Lung (tissue), 11 donors: ENCODE measurements at regions not wholly inside any gene's neighbourhood (a gene's known extent, or its start where the extent isn't known, plus 50 kb on each side); places are given as distances from the start of the nearest gene placed in this dataset.

Experiments
- ATAC-seq: fragments of 200-7000 bp; cut with Tn5 transposase; one replicate; pipeline ENCODE4 v1.9.1; 2020; ENCODE audit warnings: moderate number of reproducible peaks; ENCODE audit not compliant: insufficient read depth, low FRiP score
- DNase-seq, 3 donors: peaks; one replicate each; pipeline ENCODE4 v3.0.0-alpha.2; 2013 to 2017
- H3K27ac ChIP-seq, 2 donors: one replicate each; pipeline ENCODE4 v1.5.1; 2013; ENCODE audit warnings: mild to moderate bottlenecking in 2 of 2, moderate library complexity in 2 of 2, control low read depth in 1 of 2, inconsistent platforms in 1 of 2, low read depth in 1 of 2, low read length in 1 of 2
- H3K27me3 ChIP-seq, 3 donors: one replicate each; pipeline ENCODE4 v1.5.1; 2013; ENCODE audit warnings: low read length in 2 of 3; ENCODE audit not compliant: control insufficient read depth in 3 of 3, insufficient read depth in 3 of 3
- H3K36me3 ChIP-seq, 4 donors: one replicate each; pipeline ENCODE4 v1.5.1; 2013; ENCODE audit warnings: low read length in 4 of 4, mild to moderate bottlenecking in 1 of 4, moderate library complexity in 1 of 4; ENCODE audit not compliant: control insufficient read depth in 4 of 4, insufficient read depth in 4 of 4
- H3K4me1 ChIP-seq, 5 donors: one replicate each; pipeline ENCODE4 v1.5.1; 2013; ENCODE audit warnings: low read length in 5 of 5, mild to moderate bottlenecking in 2 of 5, moderate library complexity in 1 of 5; ENCODE audit not compliant: control insufficient read depth in 5 of 5, insufficient read depth in 5 of 5
- H3K4me3 ChIP-seq: one replicate; pipeline ENCODE4 v1.5.1; 2013; ENCODE audit warnings: mild to moderate bottlenecking, control low read depth, moderate library complexity
- H3K9ac ChIP-seq, 2 donors: one replicate each; pipeline ENCODE4 v1.5.1; 2013; ENCODE audit warnings: low read length in 2 of 2, control low read depth in 1 of 2; ENCODE audit not compliant: insufficient read depth in 1 of 2
- H3K9me3 ChIP-seq, 4 donors: one replicate each; pipeline ENCODE4 v1.5.1; 2013; ENCODE audit warnings: low read length in 3 of 4, mild to moderate bottlenecking in 1 of 4, moderate library complexity in 1 of 4; ENCODE audit not compliant: control insufficient read depth in 4 of 4, insufficient read depth in 3 of 4
- WGBS, 2 donors: extraction: QIAGEN DNeasy Blood & Tissue Kit; methylation state at CpG; one replicate each; pipeline ENCODE4 v1.1.7; 2013; 5-methylcytosine and 5-hydroxymethylcytosine counted together
- TF ChIP-seq, protein P1 (sequence below): IDR thresholded peaks from 2 replicates; pipeline ENCODE4 v1.5.1; 2012; ENCODE audit warnings: mild to moderate bottlenecking; ENCODE audit errors: control extremely low read depth, extremely low read depth
- donor health status: control.
- donor health status: control.
- donor health status: Bipolar disorder and iron deficiency.
- donor health status: healthy.
- donor health status: DM: yes; HTN: yes; CAD: no.

DNA sequence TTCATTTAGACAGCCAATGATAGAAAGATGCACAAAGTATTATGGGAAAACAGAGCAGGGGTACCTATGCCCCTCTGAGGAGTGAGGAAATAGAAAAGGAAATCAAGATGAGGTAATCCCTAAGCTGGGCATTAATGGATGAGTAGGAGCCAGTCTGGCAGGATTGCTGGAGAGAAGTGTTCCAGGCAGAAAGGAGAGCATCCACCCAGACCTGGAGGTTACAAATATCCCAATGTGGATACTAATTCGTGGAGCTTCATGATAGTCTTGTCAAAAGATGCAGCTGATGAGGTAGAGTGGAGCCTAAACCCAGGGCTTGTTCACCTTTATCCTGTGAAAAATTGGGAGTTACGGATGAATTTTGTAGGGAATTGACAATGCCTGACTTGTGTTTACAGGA, 328.0 kb downstream of the ZNF608 start:
- no peak for ATAC-seq
- no peak overlapping the region for H3K27ac ChIP-seq
- peaks cover 0 to 13% (median 0%) of the 10 kb centered on the region in 4 donors for H3K9me3 ChIP-seq
- no peaks in the 10 kb centered on the region for H3K27me3 ChIP-seq
- no peak overlapping the region for H3K4me3 ChIP-seq
- peaks cover 0 to 7% (median 0%) of the 10 kb centered on the region in 5 donors for H3K4me1 ChIP-seq
- DNase-seq: no peak
- TF ChIP-seq, protein P1, sequence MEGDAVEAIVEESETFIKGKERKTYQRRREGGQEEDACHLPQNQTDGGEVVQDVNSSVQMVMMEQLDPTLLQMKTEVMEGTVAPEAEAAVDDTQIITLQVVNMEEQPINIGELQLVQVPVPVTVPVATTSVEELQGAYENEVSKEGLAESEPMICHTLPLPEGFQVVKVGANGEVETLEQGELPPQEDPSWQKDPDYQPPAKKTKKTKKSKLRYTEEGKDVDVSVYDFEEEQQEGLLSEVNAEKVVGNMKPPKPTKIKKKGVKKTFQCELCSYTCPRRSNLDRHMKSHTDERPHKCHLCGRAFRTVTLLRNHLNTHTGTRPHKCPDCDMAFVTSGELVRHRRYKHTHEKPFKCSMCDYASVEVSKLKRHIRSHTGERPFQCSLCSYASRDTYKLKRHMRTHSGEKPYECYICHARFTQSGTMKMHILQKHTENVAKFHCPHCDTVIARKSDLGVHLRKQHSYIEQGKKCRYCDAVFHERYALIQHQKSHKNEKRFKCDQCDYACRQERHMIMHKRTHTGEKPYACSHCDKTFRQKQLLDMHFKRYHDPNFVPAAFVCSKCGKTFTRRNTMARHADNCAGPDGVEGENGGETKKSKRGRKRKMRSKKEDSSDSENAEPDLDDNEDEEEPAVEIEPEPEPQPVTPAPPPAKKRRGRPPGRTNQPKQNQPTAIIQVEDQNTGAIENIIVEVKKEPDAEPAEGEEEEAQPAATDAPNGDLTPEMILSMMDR: no peak
- 90 to 92% methylated on average over 2 of the region's 2 CpGs for WGBS, 2 donors
- no peak overlapping the region for H3K9ac ChIP-seq
- no peaks in the 10 kb centered on the region for H3K36me3 ChIP-seq

DNA sequence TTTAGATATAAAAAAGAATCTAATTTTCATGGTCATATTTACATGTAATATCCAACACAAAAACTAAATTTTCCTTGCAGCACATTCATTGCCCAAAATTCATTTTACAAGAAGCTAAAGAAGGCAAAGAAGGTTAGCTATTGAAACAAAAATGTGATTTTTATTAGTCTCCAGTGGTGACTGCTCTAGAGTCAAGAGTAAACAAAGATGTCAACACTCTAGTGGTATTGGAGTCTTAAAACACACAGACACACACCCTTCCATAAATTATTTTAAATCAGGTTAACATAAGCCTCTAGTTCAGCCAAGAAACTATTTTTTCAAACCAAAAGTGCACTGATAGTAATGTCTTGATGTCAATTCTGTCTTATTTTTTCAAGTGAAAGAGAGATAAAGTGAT, 329.2 kb downstream of the ZNF608 start:
- ATAC-seq: no peak

DNA sequence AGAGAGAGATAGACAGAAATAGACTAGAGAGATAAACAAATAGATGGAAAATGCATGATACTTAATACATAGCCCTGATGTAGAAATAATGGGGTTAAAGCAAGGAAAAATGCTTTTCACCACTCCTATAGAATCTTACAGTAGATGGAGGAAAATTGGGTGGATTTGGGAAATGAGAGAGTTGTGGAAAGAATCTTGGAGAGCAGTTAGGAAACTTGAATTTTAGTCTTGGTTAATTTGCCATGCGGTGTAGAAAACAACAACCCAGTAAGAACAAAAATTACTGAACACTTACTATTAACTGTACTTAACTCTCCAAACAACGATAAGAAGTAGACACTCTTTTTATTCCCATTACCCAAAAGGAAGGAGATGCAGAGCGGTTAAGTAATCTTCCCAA, 329.8 kb downstream of the ZNF608 start:
- H3K4me3 ChIP-seq: no peak overlapping the region
- ATAC-seq: no peak
- TF ChIP-seq, protein P1: no peak
- peaks cover 0 to 11% (median 0%) of the 10 kb centered on the region in 4 donors for H3K9me3 ChIP-seq
- H3K27me3 ChIP-seq: no peaks in the 10 kb centered on the region
- H3K27ac ChIP-seq: no peak overlapping the region
- DNase-seq: no peak
- no peaks in the 10 kb centered on the region for H3K36me3 ChIP-seq
- H3K9ac ChIP-seq: no peak overlapping the region
- H3K4me1 ChIP-seq: peaks cover 0 to 7% (median 0%) of the 10 kb centered on the region in 5 donors
- WGBS, 2 donors: 95 to 96% methylated on average over 3 of the region's 3 CpGs

More for the DNA sequence above, 329.2 kb downstream of the ZNF608 start:
- Histone ChIP-seq H3K4me1 (peaks cover 0 to 7% (median 0%) of the 10 kb centered on the region in 5 donors), H3K9me3 (peaks cover 0 to 11% (median 0%) of the 10 kb centered on the region in 4 donors), H3K36me3 (no peaks in the 10 kb centered on the region), H3K9ac (no peak overlapping the region), H3K4me3 (no peak overlapping the region), H3K27ac (no peak overlapping the region), H3K27me3 (no peaks in the 10 kb centered on the region)
- TF ChIP-seq, protein P1: no peak
- DNase-seq: no peak

DNA sequence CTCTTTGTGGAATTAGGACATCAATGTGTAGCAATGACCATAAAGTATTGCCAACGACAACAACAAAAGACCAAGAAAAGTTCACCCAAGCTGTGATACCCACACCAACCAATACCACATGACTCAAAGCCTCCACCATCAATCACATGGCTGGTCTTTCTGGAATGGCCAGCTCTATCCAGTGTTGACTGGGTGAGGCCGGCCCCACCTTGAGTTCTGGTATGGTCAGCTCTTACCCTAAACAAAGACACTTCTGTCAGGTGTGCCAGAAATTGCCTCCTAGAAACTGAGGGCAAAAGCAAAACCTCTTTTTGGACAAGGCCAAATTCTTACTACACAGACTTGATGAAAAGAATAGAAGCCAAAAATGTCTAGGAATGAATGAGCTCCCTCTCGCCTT, 331.5 kb downstream of the ZNF608 start:
- Histone ChIP-seq H3K27ac (no peak overlapping the region), H3K9ac (no peak overlapping the region), H3K4me3 (no peak overlapping the region), H3K9me3 (peaks cover 0 to 2% (median 0%) of the 10 kb centered on the region in 4 donors), H3K4me1 (peaks cover 0 to 7% (median 0%) of the 10 kb centered on the region in 5 donors), H3K27me3 (no peaks in the 10 kb centered on the region), H3K36me3 (no peaks in the 10 kb centered on the region)
- DNase-seq (no peak), ATAC-seq (no peak)
- 96 to 98% methylated on average over 3 of the region's 3 CpGs for WGBS, 2 donors
- TF ChIP-seq, protein P1: no peak
